LNCAP (cell line): ENCODE measurements at regions not wholly inside any gene's neighbourhood (a gene's known extent, or its start where the extent isn't known, plus 50 kb on each side); places are given as distances from the start of the nearest gene placed in this dataset.

Experiments used
- TF ChIP-seq, protein P1 (sequence below): fragments of 450-650 bp; IDR thresholded peaks from 2 replicates; pipeline ENCODE4 v1.5.1; 2017; ENCODE audit warnings: mild to moderate bottlenecking

DNA sequence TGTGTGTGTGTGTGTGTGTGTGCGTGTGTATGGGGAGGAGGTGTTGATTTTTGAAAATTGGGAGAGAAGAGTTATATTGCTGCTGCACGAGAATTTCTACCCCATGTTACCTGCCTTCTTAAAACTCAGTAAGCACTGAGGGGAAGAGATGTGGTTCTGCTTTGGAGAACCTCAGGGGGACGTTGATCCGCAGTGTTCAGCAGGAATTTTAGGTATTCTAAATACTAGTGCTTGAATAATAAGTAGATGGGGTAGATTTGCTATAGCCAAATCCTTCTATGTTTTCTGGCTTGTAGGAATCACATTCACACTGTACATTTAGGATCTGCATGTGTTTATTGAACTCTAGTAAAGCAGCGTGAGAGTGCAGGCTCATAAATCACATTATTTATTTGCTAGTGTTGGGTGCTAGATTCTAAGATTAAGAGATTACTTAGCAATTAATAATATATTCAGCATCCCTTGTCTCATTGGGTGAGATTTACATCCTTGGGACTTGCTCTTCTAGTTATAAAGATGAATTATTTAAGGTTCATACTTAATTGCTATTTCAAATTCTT lies 268.1 kb downstream of the MFSD1 start:
- TF ChIP-seq, protein P1, sequence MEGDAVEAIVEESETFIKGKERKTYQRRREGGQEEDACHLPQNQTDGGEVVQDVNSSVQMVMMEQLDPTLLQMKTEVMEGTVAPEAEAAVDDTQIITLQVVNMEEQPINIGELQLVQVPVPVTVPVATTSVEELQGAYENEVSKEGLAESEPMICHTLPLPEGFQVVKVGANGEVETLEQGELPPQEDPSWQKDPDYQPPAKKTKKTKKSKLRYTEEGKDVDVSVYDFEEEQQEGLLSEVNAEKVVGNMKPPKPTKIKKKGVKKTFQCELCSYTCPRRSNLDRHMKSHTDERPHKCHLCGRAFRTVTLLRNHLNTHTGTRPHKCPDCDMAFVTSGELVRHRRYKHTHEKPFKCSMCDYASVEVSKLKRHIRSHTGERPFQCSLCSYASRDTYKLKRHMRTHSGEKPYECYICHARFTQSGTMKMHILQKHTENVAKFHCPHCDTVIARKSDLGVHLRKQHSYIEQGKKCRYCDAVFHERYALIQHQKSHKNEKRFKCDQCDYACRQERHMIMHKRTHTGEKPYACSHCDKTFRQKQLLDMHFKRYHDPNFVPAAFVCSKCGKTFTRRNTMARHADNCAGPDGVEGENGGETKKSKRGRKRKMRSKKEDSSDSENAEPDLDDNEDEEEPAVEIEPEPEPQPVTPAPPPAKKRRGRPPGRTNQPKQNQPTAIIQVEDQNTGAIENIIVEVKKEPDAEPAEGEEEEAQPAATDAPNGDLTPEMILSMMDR, result no peak

DNA sequence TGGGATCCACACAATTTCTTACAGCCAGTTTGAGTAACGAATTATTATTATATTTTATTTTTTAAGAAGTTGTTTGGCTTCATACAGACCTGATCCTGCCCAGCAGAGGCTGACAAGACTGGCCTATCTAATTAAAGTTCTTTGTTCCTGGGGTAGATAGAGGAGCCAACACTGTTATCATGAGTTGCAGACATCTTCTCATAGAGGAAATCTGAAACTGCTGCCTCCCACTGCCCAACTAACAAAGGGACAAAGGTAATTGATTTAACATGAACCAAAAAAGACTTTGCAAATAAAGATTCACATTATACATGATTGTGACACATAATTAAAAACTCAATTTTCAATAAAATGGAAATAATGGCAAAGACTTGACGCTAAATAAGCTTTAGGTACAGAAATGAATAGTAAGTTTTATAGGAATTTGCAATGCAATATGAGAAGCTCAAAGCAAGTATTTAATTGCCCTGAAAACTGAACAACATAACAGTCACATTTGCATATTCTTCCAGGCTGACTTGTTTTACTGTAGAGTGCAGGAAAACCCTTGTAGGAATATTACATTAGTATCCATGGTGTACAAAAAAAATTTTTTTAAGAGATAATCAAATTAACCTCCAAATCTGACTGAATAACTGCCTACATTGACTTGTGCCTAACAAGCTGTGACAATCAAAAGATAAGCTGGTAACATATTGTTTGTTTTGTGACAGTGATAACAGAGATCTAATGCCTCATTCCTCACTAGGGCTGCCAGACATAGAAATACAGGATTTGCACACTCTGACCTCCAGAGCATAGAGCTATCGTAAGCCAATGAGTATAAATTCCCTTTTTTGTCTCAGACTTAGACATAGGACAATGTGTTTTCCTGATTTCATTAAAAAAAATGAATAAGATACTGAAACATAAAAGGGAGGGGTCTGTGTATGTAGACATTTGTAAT lies 273.2 kb downstream of the MFSD1 start:
- TF ChIP-seq, protein P1, result no peak

DNA sequence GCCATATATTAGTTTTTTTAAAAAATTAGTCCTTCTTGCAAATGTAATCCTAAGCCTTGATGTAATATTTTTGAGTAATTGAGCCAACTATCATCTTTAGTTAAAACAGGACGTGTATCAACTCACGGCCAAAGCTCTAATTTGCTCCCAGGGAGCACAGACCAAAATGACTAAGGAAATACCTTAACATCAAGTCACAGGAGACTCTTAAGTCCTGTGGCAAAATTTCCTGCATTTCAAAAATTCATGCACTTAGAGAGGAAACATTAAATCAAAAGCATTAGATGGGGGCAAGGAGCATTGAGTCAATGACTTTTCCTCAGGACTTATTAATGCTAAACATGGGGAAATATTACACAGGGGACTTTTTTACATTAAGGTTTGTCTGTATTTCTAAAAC lies 276.0 kb downstream of the MFSD1 start:
- TF ChIP-seq, protein P1, result no peak

DNA sequence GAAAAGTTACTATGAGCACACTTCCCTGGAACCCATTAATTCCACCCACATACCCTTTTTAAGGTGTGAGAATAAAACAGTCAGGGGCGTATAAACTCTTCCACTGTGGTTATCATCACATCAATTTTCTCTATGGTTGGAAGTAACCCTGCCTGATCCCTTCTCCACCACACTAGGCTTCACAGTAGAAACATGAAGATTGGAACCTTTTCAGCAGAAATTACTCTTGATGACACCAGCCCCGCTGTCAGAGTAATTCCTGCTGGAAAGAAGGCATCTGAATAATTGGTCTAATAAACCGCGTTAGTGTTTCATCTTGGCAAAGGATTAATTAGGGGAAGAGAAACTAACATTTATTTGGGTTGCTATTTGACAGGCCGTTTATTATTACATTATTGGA lies 278.4 kb downstream of the MFSD1 start:
- TF ChIP-seq, protein P1, result no peak

DNA sequence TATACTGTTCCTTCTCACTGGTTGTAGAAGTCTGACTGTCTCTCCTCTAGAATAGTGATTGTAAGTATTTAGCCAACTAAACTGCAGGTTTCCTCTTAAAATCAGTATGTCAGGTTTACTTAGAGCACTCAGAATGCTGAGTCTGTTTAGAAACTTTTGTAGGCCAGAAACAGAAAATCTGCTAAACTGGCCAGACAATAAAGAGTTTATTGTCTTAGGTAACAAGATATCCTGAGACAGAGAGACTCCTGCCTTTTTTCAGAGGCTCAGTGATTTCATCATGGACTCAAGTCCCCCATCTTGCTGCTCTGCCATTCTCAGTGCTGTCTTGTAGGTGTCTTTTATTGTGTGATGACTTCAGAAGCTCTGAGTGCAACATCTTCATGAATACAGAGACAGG lies 279.0 kb downstream of the MFSD1 start:
- TF ChIP-seq, protein P1, result no peak

DNA sequence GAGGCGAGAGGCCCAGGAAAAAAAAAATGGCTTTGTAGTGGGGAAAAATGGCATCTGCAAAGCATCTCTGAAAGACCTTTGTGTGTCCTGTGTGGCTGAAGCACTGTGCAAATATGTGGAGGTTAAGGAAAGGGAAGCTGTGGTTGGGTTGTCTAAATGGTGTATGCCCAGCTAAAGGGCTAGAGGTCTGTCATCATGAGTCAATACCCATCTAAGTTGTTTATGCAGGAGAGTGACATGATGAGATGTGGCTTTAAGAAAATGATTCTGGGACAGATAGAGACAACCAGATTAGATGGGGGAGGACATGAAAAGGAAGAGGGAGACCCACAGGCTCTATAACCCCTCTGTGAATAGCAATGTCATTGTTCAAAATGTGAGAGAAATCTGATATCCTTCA lies 280.7 kb downstream of the MFSD1 start:
- TF ChIP-seq, protein P1, result no peak

DNA sequence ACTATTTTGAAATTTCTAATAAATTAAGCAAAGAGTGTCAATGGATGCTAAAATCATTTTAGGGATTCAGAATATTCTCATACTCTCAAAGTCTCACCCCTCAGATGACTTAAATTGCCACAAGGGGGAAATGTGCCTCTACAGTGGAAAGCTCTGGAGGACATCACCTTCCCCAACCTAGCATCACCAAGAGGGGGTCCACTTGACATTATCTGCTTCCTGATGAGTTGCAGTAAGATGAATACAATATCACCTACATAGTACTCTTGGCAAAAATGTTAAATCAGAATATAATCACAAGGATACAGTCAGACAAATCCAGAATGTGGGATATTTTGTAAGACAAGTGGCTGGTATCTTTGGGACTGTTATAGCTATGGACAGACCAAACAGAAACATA lies 290.1 kb downstream of the MFSD1 start:
- TF ChIP-seq, protein P1, result no peak
